ENCODE measurements at regions not wholly inside any gene's neighbourhood (a gene's known extent, or its start where the extent isn't known, plus 50 kb on each side); places are given as distances from the start of the nearest gene placed in this dataset.

DNA sequence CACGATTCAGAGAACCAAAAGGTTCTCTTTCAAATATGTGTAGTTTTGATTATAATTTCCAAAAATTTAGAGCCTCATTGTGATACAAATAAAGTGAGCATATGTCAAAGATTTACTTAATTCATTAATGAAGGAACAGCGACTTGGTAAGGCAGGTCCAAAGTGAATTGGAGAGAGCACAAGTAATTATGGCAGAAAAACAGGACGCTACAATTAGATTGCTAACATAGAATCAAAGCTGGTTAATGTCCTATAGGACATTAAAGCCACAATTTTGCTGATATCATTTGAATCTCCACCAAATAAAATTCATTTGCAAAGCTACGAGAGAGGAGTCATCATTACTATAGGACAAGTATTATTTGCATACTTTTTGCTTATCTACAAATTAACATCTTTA is 164.2 kb downstream of the CCER1 start:
- WGBS, 2 donors, result 74 to 75% methylated on average over 4 of the region's 4 CpGs
- Histone ChIP-seq H3K36me3 (no peaks in the 10 kb centered on the region), H3K9me3 (no peaks in the 10 kb centered on the region), H3K27ac (no peak overlapping the region), H3K27me3 (no peaks in the 10 kb centered on the region), H3K4me1 (no peaks in the 10 kb centered on the region), H3K4me3 (replicated peaks in 1 of 3) (no peak overlapping the region)
- TF ChIP-seq POLR2A (IDR thresholded peaks at IDR 0.05) (no peak), CTCF (IDR thresholded peaks at IDR 0.05) (no peak)
- intact Hi-C loops (cut with DNase I), result no loop called here
- DNase-seq, result no peak

GRCh38 chr12:90773491-90773890 is 181.5 kb downstream of the CCER1 start:
- intact Hi-C loops (cut with DNase I), result no loop called here
- TF ChIP-seq CTCF (IDR thresholded peaks at IDR 0.05) (no peak), POLR2A (IDR thresholded peaks at IDR 0.05) (no peak)
- Histone ChIP-seq H3K27ac (no peak overlapping the region), H3K9me3 (no peaks in the 10 kb centered on the region), H3K36me3 (no peaks in the 10 kb centered on the region), H3K27me3 (no peaks in the 10 kb centered on the region), H3K4me1 (no peaks in the 10 kb centered on the region), H3K4me3 (replicated peaks in 1 of 3) (no peak overlapping the region)
- WGBS, 2 donors, result 77 to 80% methylated on average over 1 of the region's 1 CpG
- DNase-seq, result no peak

DNA sequence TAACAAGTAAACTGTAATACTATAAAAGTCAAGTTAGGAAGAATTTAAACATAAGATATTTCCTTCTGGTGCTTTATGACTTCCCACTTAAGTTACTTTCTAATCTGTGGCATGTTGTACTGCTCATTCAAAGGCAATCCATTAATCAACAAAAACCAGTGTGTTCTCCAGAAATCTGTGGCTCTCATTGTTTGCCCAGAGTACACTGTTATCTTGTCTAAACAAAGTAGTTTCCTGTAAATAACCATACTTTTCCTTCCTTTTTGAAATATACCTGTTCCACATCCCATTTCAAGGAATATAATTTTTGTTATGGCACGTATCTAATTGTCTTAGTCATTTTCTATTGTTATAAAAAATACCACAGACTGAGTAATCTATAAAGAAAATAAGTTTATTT is 184.1 kb downstream of the CCER1 start:
- no peak for TF ChIP-seq POLR2A (IDR thresholded peaks at IDR 0.05)
- TF ChIP-seq CTCF (IDR thresholded peaks at IDR 0.05), result no peak
- no peaks in the 10 kb centered on the region for H3K36me3 ChIP-seq
- H3K4me3 ChIP-seq (replicated peaks in 1 of 3), result no peak overlapping the region
- H3K4me1 ChIP-seq, result no peaks in the 10 kb centered on the region
- WGBS, 2 donors, result 71 to 74% methylated on average over 1 of the region's 1 CpG
- intact Hi-C loops (cut with DNase I), result no loop called here
- H3K27me3 ChIP-seq, result no peaks in the 10 kb centered on the region
- H3K9me3 ChIP-seq, result no peaks in the 10 kb centered on the region
- no peak overlapping the region for H3K27ac ChIP-seq
- DNase-seq, result no peak

DNA sequence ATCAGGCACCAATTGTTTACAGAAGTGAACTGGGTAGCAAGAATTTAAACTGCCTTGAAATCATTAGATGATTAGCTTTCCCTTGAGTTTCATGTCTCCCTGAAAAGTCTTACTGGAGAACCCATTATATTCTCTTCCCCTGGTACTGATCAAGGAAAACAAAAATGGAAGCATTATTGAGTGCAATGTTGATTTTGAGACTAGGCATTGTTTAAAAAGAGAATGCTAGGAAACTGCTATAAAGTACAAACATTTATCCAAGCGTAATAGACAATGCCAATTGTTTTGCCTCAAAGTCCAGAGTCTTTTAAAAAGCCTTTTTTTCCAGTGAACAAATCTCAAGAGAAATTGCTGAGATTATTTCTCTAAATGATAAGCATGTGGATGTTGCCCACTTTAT is 197.0 kb downstream of the CCER1 start:
- Histone ChIP-seq H3K4me1 (no peaks in the 10 kb centered on the region), H3K27me3 (no peaks in the 10 kb centered on the region), H3K36me3 (no peaks in the 10 kb centered on the region), H3K27ac (no peak overlapping the region), H3K4me3 (replicated peaks in 1 of 3) (no peak overlapping the region), H3K9me3 (no peaks in the 10 kb centered on the region)
- TF ChIP-seq POLR2A (IDR thresholded peaks at IDR 0.05) (no peak), CTCF (IDR thresholded peaks at IDR 0.05) (no peak)
- intact Hi-C loops (cut with DNase I), result no loop called here
- 81 to 88% methylated on average over 1 of the region's 1 CpG for WGBS, 2 donors
- no peak for DNase-seq

- H3K4me1 ChIP-seq, result no peaks in the 10 kb centered on the region
- no peak overlapping the region for H3K4me3 ChIP-seq (replicated peaks in 1 of 3)
- DNase-seq, result no peak
- H3K9me3 ChIP-seq, result no peaks in the 10 kb centered on the region
- H3K36me3 ChIP-seq, result no peaks in the 10 kb centered on the region
- TF ChIP-seq POLR2A (IDR thresholded peaks at IDR 0.05) (no peak), CTCF (IDR thresholded peaks at IDR 0.05) (no peak)
- intact Hi-C loops (cut with DNase I), result no loop called here
- 78 to 91% methylated on average over 1 of the region's 1 CpG for WGBS, 2 donors
- H3K27me3 ChIP-seq, result no peaks in the 10 kb centered on the region
- H3K27ac ChIP-seq, result no peak overlapping the region
Measured at GRCh38 chr12:90745211-90745610, 209.8 kb downstream of the CCER1 start.

Data from thyroid gland (tissue), 4 donors.